ENCODE measurements at regions not wholly inside any gene's neighbourhood (a gene's known extent, or its start where the extent isn't known, plus 50 kb on each side); places are given as distances from the start of the nearest gene placed in this dataset.

DNA sequence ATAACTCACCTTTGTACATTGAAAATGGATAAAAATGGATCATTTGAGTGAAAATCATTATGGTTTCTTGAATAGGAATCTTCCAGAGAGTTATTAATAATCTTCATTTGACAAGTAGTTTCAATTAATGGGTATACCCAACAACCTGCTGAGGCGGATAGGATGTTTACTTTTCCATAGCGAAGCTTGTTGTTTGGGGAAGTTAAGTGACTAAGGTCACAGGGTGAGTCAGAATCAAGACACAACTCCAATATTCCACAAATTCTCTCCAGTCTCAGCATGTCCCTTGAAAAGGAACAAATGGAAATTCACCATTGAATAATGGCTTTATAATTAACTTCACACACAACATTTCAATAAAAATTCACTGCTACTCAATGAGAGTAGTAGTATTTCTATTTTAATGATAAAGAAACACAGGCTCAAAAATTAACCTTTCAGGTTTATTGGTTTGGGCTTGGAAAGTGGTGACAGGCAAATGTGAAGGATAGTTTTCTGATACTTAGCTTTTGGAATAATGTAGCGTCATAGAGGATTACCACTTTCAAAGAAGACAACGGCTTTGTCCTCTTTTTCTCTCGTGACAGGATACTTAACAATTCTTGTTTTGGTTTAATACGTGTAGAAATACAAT is 211.3 kb downstream of the GPD2 start:
- DNase-seq: no peak

DNA sequence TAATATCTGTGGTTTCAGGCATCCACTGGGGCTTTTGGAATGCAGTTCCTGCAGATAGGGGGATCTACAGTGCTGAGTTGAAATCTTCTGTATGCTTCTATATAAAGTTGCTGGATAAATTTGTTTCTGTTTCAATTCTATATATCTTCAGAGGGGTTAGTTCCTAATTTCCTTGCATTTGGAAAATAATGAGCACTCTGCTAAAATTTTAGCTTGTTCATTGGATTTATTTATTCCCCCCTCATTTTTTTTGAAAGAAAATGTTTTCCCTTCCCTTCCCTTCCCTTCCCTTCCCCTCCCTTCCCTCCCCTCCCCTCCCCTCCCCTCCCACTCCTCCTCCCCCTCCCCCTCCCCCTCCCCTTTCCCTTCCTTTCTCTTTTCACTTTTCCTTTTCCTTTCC is 212.3 kb downstream of the GPD2 start:
- DNase-seq: no peak

DNA sequence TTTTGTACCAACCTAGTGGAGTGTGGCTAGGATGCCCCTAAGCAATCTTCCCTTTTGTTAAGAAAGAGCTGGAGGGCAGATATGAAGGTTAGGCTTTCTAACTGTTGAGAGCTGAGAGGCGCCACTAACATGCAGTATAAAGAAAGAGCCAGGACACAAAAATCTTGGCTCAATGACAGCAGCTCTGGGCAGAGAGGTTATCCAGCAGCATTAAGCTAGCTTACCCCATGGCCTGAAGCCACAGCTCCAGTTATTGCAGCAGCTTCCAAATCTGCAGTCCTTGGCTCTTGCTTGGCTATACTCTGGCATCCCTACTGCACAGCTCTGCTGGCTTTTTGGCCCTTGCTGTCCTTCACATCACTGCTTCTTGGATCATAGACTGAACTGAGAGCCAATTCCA is 213.4 kb downstream of the GPD2 start:
- DNase-seq: no peak

DNA sequence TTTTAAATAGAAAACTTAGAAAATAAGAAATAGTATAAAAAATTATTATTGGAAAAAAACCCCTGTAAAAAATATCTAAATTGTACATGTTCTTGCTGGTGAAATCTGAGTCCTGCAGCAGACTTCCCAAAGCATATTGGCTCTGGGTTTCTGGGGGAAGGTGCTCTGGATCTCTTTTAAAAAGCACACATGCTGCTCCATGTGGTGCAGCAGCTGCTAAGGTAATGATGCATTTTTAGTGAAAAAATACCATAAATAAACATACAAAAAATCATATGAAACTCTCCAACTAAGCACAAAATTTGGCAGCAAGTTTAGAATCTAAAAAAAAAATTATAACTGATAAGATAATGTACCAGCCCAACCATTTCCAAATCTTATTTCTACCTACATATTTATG is 216.5 kb downstream of the GPD2 start:
- DNase-seq: no peak

DNA sequence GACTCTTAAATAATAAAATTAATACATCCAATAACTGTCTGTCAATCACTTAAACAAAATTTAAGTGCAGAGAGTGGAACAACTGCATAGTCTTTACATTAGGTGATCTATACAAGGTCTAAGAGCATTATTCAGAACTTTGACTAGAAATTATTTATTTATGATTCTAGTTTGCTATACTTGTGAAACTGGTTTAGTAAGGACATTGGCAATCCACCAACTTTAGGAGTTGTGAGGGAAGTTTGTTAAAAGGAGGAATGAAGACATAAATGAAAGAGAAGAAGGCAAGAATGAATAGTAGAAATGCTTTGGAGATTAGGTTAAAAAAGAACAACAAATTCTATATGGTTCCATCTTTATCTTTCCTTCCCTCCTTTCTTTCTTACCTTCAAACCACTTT is 217.5 kb downstream of the GPD2 start:
- DNase-seq: no peak

DNA sequence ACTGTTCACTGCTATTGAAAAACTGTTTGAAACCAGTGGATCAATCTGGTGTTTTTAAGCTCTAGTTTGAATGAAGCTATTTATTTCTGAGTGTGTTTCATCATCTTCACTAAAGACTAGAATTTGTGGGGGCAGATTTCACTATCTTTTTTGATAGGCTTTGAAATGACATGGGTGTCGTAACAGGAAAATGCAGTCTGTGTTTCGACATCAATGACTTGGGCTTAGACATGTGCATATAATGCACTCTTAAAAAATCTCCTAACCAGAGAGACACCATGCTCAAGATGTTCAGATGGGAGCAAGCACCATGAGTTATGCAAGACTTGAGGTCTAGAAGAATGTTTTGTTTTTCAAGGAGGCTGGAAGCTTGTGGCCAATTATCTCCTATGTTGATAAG is 221.6 kb downstream of the GPD2 start:
- DNase-seq: no peak

DNA sequence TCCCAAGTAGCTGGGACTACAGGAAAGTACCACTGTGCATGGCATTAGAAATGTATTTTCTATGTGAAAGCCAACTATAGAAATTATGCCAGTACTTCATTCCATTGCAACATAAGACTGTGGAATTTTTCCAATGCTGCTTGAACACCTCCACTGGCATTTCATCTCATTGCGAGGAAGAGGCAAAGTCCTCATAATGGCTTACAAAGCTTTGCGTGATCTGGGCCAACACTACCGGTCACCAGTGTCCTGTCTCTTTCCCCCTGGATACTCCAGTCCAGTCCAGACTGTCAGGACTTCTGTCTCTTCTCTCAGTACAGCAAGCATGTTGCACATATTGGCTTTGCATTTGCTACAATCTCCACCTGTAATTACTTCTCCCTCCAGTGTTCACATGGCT is 223.5 kb downstream of the GPD2 start:
- DNase-seq: no peak

DNA sequence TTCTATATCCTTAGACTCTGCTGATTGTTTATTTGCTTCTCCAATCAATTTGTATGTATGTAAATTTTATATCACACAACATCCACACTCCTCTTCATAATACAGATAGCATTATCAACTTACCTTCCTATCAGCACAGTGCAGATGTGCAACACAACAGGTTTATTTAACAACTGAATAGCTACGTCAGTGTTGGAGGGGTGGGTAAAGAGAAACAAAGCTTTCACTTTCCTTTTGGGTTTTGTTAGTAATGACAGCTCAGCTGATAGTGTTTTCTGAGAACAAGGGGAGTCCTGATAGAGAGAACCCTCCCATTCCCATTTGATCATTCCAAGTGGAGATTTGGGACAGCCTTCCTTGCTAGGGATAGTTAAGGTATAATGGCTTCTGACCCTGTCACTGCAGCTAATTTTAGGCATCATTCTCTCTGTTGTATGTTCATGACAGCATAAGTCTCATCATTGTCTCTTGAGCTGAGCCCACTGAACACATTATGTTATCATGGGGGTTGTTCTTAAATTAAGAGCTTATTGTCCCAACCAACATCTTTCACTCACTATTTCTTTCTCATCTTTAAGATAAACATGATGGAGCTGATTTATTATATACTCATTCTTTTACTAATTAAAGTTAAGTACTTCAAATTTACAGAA is 227.7 kb downstream of the GPD2 start:
- no peak for DNase-seq

DNA sequence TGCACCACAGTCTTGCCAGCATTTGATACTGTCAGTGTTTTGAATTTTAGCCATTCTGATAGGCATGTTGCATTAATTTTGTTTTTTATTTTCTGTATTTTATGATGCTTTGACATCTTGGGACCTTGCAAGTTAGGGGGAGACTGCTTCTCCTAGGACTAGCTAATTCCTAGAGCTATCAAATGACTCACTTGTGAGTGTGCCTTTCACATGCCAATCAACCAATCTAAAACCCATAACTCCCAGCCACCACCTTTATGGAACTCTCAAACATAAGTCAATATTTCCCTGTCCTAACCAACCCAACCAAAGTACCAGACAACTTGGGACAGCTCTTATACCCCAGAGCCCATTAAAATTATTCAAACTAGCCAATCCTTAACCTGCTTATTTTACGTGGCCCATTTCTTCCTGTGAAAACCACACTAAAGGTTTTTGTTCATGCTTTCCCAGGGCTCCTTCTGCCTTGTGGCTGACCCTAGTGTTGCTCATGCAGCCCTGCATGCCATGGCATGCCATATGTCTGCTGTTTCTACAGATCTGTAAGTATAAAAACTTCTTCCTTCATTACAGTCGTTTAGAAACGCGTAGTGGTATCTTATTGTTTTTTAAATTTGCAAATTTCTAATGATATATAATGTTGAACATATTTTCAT is 230.1 kb downstream of the GPD2 start:
- no peak for DNase-seq

DNA sequence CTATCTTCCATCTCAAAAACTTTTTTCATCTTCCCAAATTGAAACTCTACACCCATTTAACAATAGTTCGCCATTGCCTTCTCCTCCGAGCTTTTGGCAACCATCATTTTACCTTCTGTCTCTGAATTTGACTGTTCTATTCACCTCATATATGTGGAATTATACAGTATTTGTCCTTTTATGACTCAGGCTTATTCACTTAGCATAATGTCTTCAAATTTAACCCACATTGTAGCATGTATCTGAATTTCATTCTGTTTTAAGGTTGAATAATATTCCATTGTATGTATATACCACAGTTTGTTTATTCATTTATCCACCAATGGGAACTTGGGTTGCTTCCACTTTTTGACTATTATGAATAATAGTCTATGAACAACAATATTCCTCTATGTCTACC is 233.9 kb downstream of the GPD2 start:
- no peak for DNase-seq

DNA sequence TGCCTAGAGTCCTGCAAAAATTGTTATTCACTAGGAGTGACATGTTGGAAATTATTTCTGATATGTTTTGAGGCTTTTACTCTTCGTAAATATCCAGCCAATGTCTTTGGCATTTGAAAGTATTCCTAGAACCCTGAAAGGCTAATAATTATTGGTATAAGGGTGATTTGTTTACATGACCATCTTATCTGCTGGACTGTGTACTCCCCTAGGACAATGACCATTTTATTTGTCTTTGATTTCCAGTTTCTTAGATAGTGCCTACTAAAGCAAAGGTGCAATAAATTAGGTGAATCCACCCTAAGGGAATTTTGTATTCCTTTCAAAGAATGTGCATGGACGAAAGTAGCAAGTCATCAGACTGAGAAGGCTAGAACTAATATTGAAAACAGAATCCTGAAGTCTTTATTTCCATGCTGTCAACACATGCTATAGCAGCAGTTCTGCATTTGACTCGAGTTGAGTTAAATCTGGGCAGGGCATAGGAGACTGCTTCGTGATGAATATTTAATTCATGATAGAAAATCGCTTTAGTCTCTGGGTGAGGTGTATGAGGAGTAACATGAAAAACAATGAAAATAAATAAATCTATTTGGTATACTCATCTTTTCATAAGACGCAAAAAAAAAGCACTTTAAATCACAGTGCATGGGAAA is 235.7 kb downstream of the GPD2 start:
- DNase-seq: no peak

DNA sequence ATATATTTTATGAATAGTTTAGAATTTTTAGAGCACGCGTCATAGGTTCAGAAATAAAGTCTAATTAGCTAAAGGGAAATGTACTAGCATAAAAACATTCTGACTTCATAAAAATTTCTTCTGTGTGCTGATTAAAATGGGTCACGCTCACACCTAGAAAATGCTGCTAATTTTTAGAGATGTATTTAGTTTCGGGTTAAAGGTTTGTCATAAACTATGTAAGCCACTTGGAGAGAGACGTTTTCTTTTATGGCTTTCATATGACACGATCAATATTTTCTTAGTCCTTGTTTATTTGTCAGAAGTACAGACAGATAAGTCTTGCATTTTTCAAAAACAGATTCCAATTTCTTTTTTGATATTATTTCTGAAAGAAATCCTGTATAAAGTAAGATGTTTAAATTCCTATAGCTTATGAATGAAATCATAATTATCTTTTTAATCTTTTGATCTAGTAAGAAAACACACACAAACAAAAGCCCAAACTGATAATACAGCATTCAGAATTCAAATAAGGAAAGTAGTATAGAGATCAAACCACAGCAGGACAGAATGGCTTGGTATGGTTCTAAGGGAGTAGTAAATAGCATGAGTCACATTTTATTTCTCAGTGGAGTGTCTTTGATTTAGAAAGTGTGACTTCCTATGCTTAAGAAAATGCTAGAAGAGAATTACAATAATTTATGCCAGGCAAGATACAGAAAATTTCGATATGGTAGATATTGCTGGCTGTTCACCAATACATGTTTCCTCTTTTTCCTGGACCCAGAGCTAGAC is 236.6 kb downstream of the GPD2 start:
- DNase-seq: no peak

DNA sequence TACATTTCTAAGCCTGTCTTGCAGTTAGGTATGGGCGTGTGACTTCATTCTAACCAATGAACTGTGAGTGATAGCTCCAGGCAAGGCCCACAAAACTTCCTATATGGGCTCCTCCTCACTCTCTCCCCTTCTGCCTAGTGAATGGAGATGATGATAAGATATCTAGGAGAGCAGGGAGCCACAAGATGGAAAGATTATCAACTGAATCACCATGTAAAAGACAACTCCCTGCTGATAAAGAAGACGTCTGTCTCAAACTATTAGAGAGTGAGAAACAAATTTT is 237.1 kb downstream of the GPD2 start:
- no peak for DNase-seq

DNA sequence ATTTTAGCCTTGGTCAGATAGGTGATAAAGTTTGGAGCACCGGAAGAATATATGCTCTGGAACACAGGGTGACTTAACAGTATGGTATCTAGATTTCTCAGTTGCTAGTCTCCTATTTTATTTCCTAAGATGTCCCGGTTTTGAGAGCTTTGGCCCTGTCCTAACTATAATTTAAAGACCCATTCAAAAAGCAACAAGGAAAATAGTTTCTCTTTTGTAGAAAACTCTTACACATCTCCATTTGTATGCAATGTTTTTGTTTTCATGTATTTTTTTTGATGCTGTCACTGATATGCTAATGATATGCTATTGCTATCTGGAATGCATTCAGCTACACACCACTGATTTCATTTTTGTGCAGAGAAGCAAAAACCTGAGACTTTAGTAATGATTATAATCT is 237.8 kb downstream of the GPD2 start:
- no peak for DNase-seq

DNA sequence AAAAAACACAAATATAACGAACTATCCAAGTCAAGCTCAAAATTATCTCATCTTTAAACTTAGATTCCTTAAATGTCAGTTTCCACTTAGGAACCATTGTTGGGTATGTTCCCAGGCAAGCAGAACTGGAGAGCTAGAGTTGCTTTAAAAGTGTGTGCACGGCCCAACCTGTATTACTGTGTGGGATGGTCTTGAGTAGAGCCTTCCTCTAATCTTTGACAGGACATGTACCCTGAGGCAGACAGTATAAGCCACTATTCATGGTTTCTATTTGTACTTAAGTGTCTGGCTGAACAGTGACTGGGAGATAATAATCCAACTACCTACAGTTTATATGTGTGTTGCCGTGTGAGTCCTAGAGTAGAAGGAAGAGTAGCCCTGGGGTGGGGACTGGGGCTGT is 239.7 kb downstream of the GPD2 start:
- DNase-seq: no peak

DNA sequence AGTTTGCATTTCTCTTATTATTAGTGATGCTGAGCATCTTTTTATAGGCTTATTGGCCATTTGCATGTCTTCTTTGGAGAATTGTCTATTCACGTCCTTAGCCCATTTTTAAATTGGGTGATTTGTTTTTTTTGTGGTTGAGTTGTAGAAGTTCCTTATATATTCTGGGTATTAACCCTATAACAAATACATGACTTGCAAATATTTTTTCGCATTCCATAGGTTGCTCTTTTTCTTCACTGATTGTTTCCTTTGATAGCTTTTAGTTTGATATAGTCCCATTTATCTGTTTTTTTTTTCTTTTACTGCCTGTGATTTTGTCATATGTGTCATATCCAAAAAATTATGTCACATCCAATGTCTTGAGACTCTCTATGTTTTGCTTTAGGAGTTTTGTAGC is 243.6 kb downstream of the GPD2 start:
- no peak for DNase-seq

DNA sequence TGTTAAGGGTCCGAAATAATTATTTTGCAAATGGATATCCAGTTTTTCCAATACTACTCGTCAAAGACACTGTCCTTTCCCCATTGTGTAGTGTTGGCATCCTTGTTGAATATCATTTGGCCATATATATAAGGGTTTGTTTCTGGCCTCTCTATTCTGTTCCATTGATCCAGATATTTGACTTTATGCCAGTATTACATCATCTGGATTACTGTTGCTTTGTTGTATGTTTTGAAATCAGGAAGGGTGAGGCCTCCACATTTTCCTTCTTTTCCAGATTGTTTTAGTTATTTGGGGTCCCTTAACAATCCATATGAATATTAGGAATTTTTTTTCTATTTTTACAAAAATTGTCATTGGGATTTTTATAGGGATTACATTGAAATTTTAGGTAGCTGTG is 244.1 kb downstream of the GPD2 start:
- DNase-seq: no peak

DNA sequence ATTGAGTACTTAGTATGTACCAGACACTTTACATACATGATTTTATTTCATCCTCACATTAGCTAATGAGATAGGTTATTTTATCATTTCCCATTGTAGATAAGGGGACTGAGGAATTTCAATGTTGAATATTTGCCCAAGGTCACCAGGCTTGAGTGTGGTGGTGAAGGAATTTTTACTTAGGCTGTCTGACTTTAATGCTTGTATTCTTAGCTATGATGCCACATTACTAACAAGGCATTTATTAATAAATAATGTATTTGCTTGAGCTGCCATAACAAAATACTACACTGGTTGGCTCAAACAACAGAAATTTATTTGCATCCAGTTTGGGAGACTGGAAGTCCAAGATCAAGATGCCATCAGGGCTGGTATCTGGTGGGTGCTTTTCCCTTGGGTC is 250.9 kb downstream of the GPD2 start:
- no peak for DNase-seq

DNA sequence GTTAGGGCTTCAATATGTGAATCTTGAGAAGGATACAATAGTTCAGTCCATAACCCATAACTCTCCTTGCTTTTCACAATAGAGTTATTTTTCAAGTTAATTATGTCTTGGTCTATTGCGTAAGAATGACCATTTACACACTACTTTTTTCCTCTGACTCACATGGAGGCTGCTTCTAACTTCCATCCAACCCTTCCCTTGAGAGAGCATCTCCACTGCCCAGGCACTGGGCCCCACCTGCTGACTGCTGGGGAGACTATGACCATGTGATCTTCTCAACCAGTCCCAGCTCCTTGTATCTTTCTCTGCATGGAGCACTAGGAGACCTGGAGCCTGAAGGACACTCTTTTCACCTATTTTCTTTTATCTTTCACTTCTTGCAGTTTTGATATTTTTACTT is 251.5 kb downstream of the GPD2 start:
- no peak for DNase-seq

DNA sequence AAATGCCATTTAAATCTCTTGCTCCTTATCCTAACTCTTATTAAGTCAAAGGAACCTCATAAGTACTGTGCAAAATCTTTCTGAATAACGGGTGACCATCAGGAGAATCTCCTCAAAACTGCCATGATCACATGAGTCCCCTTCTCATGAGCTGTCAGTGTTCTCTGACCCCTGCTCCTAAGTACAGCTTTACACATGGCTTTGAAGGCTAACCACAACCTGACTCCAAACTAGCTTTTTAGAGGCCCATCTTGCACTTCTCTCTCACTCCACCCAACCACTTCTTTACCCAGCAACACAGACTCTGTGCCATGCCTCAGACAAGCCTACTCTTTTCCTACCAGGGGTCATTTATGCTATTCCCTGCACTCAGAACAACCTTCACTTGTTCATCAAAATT is 253.8 kb downstream of the GPD2 start:
- DNase-seq: no peak

DNA sequence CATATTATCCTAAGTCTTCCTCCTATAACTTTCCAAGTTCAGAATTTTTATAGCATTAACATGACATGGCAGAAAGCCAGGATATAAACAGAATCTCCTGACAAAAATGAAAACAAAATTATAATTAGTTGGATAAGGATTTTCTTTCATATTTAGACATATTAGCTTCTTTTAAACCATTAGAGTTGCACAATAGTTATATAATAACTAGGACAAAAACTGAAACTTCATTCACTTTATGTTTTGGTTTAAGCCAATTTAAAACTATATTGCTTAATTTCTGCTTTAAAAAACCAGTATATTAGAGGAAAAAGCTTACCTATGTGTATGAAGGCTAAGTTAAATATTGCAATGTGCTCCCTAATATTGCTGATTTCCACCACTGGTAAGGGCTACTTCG is 254.8 kb downstream of the GPD2 start:
- no peak for DNase-seq

DNA sequence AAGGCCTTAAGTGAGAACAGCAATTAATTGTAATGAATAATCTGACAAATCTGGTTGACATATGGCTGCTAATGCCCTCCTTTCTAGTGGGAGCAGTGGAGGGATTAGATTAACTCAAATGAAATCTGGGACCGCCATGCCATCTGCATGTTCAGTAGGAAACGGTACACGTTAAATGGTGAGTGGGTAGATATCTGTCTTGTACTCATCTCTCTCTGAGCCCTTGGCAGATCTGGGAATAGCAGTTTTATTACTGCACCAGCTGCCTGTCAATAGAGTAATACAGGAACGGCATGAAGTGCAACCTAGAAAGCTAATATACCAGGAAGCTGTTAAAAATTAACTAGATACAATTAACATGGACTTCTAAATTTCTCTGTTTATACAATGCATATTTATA is 258.8 kb downstream of the GPD2 start:
- no peak for DNase-seq

DNA sequence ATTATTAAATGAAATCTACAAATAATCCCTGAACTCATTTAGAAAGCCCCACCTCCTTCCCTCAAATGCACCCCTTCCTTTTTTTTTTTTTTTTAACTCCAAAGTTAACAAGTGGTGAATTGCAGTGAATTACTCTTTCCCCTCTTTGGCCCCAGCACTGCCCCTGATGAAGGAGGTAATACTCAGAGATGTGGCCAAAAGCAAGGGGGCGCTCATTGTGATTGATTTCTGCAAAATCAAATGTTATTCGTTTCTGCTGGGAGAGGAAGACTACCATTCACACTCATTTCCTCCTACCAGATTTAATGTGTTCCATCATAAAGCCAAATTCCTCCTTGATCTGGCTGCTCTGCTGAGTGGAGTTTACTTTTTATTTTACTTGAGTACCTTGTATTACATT is 259.4 kb downstream of the GPD2 start:
- DNase-seq: no peak

DNA sequence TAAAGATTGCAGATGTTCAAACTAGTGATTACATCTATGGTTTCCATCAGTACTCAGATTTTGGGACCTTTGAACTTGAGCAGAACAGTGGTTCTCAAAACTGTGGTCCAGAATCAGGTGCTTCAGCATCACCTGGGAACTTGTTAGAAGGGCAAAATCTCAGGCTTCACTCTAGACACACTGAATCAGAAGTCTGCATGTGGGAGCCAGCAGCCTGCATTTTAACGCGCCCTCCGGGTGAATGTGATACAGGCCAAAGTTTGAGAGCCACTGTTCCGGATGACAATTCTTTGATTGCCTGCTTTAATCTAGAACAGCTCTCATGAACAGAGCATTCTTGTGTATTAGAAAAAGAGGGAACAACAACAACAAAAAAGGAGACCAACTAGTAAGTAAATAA is 261.7 kb downstream of the GPD2 start:
- DNase-seq: no peak

Measured in NCI-H187 treated with DMSO at 0.1 percent for 48 hours (cell line).